ENCODE measurements at regions not wholly inside any gene's neighbourhood (a gene's known extent, or its start where the extent isn't known, plus 50 kb on each side); places are given as distances from the start of the nearest gene placed in this dataset.

GRCh38 chr5:165497707-165498106, 1992.3 kb downstream of the MAT2B start:
- no peak overlapping the region for H3K4me3 ChIP-seq (ENCODE audit: low read length)
- TF ChIP-seq CTCF (conservative IDR thresholded peaks at IDR 0.05; ENCODE audit: low read depth, low read length): peak; percentile 26
- no peak for DNase-seq (ENCODE audit: low read depth)

GRCh38 chr5:165502893-165503691, 1997.7 kb downstream of the MAT2B start:
- no peak for DNase-seq (ENCODE audit: low read depth)
- H3K4me3 ChIP-seq (ENCODE audit: low read length): no peak overlapping the region
- TF ChIP-seq CTCF (conservative IDR thresholded peaks at IDR 0.05; ENCODE audit: low read depth, low read length): no peak

DNA sequence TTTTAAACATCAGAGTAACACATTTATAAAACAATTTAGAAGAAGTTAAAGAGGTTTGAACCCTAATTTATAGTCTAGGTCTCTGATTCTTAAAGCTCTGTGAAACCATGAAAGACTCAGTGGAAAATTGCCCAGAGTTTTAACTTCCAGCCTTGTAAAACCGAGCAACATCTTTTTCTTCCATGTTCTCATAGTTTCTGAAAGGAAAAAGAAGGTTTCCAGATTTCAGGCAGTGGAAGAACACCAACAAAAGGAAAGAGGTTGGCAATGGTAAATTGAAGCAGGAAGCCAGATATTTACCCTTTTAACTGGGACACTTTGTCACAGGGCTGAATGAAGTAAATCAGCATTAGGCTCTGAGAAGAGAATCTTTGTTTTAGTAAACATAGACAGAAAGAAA, 1999.3 kb downstream of the MAT2B start:
- no peak for DNase-seq (ENCODE audit: low read depth)
- no peak overlapping the region for H3K4me3 ChIP-seq (ENCODE audit: low read length)
- TF ChIP-seq CTCF (conservative IDR thresholded peaks at IDR 0.05; ENCODE audit: low read depth, low read length): no peak

GRCh38 chr5:165508286-165508685, 2002.9 kb downstream of the MAT2B start:
- DNase-seq (ENCODE audit: low read depth): no peak
- H3K4me3 ChIP-seq (ENCODE audit: low read length): no peak overlapping the region
- TF ChIP-seq CTCF (conservative IDR thresholded peaks at IDR 0.05; ENCODE audit: low read depth, low read length): no peak

- TF ChIP-seq CTCF (conservative IDR thresholded peaks at IDR 0.05; ENCODE audit: low read depth, low read length): no peak
- no peak for DNase-seq (ENCODE audit: low read depth)
- no peak overlapping the region for H3K4me3 ChIP-seq (ENCODE audit: low read length)
Measured at GRCh38 chr5:165508861-165509260, 2003.4 kb downstream of the MAT2B start.

DNA sequence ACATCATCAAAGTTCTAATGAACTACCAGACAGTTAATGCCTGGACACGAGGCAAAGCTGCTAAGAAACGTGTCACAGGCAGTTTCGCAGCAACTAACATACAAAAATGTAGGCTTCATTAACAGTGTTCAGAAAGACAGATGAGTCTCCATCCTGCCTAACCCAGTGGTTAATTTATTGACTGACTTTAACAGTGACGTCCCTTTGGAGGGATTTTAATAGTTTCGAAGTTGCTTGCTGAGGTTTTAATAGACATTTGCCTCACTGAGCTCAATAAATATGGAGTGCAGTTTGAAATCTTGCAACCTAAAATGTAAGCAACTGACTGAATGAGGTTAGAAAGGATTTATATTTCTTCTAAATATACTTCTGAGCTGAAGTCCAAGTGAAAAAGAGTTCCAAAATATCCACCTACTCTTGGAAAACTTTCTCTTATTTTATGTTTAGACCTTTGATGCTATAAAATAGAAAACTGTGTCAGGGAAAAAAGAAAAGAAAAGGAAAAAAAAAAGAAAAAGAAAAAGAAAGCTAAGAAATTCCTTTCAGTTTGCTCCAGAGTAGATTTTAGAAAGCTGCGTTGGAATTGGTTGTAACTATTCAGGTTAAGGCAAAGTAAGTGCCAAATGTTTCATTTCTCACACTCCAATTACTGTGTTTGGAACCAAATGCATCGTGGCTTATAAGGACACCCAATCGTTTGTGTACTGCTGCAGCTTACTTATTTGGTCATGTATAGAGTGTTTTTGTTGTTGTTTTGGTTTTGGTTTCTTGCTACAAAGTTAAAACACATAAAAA, 2016.6 kb downstream of the MAT2B start:
- TF ChIP-seq CTCF (conservative IDR thresholded peaks at IDR 0.05; ENCODE audit: low read depth, low read length): no peak
- H3K4me3 ChIP-seq (ENCODE audit: low read length): no peak overlapping the region

More for the DNA sequence above, 2016.6 kb downstream of the MAT2B start:
- DNase-seq (ENCODE audit: low read depth): no peak
